GM21619 (cell line): ENCODE measurements at regions not wholly inside any gene's neighbourhood (a gene's known extent, or its start where the extent isn't known, plus 50 kb on each side); places are given as distances from the start of the nearest gene placed in this dataset.
"Not testable (repeated sequence)": the region's sequence is repeated elsewhere in the genome, so short reads cannot be mapped to it uniquely, and the experiment has no call there.

ENCODE experiments used
- ATAC-seq: cut with Tn5 transposase; IDR thresholded peaks from one replicate; pipeline ENCODE4 v1.9.1; 2021; ENCODE audit not compliant: unreplicated experiment

DNA sequence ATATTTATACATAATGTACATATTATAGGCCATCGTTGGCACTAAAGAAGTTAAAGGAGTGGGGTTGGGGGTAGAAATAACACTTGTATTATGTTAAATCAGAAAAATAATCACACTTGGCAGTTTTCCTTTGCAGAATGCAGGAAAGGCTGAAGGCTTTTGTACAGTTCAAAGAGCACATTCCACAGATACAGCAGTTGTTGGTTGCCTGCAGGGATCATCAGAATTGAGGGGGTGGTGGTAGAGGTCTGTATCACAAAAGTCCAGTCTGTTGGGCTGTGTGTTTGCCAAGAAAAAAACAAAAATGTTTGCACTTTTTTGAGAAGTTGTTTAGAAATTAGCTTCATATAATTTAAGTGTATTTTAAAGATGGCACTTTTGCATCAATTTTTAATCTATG, 231.8 kb upstream of the FOXP2 start:
- ATAC-seq: no peak

DNA sequence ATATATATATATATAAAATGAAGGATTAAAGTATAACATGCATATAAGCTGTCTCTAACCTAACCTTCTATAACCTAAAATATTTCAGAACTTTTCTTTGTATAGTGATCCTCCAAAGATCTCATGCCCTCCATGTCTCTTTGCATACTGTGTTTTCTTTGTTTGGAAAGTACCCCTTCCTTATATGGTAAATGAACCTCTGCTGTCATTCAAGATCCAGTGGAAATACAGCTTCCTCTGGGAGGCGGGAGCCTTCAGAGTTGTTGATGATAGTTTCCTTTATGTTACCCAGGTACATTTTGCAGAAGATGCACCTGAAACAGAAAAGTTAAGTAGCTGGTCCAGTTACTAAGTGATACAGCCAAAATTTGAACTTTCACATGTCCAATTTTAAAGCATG, 233.3 kb upstream of the FOXP2 start:
- no peak for ATAC-seq

DNA sequence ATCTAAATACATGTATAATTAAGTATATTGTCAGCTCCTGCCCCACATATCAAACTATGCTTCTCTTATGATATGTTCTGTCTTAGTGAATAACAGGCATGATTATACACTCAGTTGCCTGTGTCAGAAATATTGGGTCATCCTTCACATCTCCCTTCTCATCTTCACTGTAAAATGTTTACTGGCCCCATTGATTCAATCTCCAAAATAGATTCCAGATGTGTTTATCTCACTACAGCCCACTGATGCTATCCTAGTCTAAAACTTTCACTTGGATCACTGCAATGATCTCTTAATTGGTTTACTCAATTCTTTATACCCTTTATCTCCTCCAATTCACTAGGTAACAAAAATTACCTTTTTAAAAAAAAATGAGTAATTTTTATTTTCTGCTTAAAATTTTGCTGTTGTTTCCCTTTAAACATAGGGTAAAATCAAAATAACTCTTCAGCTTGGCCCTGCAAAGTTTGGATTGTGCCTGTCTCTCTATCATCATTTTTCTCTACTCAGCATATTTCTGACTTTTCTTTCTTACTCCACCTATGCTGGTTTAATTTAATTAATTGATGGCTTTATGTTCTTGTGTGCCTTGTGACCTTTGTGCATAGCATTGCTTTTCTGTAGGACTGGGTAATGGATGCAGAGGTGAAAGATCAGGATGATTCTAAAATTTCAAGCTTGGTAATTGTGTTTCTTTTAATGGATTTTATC, 233.9 kb upstream of the FOXP2 start:
- no peak for ATAC-seq

DNA sequence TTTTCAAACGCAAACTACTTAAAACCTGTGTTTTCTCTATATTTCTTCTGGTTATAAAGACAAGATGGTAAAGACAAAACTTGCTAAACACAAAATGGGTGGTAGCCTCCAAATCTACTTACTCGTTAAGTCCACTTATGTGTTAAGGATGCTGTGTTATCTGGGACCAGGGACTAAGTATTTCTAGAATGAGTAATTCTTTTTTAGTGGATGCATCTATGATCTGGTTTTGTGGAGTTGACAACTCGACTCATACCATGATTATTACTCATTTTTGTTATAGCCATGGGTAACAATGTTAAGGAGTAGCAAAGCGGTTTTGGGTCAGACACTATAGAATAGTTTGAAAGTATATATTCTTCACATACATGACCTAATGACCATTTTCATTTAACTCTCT, 239.5 kb upstream of the FOXP2 start:
- ATAC-seq: no peak

DNA sequence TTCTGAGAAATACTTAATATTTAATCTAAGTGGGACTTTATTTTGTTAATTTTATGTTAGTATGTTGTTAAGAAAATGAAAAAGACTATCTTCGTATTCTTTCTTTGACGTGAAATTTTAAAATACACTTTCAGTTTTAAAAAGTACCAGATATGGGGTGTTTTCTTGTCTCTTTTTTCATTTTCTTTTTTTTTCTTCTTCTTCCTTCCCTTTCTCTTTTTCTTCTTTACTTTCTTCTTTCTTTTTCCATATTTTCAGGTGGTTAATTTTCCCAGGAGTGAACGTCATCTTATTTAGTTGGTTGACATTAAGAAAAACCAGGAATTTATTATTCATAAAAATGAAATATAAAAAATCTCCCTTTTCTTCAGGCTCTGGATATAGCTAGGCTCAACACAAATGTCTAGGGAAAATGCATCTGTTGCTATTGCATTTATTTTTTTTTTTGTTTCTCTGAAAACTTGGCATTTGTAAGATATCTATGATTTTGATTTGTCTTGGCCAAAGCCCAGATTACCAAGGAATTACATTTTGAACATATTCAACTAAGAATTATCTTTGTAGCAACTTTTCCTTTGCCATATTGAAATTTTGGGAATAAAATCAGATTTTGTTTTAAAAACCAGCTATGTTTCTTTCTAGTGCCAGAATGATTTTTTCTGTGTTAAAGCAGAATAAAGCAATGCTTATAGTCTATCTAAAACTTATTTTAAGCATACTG, 241.3 kb upstream of the FOXP2 start:
- no peak for ATAC-seq

DNA sequence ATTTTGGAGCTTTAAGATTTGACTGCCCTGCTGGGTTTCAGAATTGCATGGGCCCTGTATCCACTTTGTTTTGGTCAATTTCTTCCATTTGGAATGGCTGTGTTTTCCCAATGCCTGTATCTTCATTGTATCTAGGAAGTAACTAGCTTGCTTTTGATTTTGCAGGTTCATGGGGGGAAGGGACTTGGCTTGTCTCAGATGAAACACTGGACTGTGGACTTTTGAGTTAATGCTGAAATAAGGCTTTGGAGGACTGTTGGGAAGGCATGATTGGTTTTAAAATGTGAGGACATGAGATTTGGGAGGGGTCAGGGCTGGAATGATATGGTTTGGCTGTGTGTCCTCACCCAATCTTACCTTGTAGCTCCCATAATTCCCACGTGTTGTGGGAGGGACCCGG, 245.2 kb upstream of the FOXP2 start:
- not testable (repeated sequence) for ATAC-seq

DNA sequence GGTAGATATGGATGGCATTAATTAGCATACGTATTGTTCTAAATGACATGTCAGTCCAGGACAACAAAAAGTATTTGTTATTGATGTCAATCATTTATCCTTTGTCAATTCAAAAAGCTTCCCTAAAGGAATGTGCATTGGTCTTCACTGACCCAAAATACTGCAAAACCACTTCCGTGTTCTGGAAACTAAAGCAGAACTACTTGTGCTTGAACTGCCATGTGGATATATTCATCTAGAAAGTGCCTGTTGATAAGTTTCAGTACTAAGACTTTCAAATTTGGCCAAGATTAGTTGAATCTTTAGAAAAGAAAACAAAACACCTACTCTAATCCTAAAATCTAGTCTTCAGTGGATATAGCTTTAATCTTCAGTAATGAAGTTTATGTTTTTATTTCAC, 242.1 kb upstream of the PPP1R3A start:
- ATAC-seq: no peak

DNA sequence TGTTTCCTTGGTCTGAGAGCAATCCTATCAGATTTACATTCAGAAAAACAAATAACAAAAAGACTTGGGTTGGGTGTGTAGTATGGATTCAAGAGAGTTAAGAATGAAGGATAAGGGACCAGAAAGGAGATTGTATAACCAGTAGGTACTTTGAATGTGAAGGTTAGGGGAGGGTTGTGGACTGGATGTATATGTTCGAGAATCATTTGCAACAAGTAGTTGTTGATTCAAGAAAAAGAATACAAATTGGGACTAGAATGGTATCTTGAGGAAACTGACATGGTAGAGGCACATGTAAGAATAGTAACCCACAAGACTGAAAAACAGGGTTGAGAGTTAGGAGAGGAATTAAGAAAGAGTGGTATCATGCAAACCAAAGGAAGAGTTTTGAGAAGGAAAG, 240.0 kb upstream of the PPP1R3A start:
- no peak for ATAC-seq

DNA sequence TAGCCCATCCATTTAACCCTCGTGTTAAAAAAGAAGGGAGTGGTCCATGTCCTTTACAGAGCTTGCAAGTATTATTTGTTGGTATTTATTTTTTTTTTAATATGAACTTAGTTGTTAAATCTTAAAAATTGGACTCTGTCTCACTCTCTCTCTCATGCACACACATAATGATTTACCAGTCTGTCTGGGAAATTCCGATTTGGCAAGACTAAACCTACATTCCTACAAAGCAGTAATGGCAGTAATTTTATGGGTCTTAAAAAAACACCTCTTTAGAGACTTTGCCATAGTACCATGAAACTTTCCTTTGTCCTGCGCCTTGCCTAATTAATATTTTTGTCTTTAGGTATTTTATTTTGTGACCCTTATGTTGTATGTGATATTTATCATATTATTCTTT, 239.5 kb upstream of the PPP1R3A start:
- ATAC-seq: no peak

DNA sequence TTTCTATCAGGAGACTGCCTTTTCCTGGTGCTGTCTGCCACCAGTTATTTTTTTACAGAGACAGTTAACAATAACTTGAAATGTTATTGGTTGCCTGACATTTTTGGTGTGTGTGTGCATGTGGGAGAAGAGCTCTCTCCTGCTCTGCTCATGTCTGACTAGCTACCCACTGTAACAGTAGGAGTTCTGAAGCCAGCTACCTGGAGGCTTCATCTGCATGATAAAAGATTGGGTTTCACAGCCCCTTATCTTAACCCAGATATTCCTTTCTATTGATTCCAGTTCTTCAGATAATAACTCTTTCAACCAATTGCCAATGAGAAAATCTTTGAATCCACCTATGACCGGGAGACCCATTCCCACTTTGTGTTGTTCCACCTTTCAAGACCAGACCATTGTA, 237.4 kb upstream of the PPP1R3A start:
- ATAC-seq: no peak

DNA sequence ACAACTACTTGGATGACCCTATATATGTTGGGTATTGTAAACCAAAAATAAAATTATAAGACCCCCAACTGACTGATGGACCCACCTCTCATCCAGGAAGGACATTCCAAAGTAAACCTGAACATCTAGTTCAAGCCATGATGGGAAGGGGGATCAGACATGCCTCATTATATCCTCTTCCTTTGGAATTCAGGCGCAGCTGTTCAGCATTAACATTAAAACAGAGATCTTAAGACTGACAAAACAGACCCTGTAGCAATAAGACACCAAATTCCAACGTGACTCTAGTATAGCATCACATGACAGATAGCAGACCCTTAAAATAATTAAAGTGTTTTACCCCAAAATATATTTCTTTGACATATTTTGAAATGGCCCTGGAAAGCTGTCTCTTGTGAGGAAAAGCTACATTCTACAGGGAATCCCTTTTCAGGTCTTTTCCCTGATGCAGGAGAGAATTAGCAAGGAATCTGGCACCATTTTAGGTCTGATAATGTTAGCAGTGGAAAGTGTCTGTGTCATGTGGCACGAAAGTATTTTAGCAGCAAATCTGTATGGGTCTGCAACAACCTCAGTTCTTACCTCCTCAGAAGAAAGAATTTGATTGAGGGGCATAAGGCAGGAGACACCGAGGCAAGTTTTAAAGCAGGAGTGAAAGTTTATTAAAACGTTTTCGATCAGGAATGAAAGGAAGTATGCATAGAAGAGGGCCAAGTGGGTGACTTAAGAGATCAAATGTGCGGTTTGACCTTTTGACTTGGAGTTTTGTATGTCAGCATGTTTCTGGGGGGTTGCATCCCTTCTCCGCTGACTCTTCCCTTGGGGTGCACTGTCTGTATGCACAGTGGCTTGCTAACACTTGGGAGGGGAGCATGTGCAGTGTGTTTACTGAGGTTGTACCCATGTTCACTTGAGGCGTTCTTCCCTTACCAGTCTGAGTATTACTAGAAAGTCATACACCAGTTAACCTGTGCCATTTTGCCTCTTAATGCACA, 236.6 kb upstream of the PPP1R3A start:
- ATAC-seq: no peak

DNA sequence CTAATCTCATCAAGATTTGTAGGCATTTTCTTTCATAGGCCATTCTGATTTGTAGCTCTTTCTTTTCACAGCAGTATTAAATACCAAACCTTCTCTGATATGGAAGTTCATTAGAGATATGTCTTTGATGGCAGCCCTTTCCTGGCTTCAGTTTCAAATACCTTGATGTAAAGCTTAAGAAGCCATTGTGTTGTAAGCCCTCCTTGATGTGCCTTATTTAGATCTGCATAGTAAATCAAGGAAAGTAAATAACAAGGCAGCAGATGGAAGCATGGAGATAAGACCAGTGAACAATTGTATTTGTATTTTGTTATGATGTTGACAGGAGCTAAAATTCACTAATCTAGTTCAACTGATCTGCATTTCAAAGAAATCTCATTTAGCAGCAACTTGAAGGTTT, 234.9 kb upstream of the PPP1R3A start:
- no peak for ATAC-seq

DNA sequence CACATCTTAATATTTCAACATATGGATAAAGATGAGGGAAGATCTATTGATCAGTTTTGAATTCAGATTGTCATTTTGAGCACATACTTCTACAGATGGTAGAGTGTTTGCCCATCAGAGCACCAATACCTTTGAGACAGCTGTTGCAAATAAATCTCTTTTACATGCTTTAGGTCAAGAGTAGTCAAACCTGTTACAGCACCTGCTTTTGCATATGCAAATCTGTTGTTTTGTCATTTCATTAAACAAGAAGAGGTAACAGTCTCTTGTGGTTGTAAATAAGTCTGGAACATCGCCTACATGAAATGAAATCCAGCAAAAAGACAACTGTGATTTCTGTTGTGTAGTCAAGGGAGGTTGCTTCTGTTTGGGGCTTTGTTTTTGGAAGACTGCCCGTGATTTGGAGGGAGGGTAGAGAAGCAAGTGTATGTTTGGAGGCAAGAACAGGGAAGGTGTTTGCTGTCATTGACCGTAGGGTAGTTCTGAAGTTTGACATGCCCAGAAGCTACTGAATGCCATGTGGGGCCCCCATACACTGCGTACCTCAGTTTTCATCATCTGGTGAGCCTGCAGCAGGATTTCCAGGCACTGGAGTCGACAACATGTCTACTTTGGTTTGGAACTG, 233.6 kb upstream of the PPP1R3A start:
- no peak for ATAC-seq

DNA sequence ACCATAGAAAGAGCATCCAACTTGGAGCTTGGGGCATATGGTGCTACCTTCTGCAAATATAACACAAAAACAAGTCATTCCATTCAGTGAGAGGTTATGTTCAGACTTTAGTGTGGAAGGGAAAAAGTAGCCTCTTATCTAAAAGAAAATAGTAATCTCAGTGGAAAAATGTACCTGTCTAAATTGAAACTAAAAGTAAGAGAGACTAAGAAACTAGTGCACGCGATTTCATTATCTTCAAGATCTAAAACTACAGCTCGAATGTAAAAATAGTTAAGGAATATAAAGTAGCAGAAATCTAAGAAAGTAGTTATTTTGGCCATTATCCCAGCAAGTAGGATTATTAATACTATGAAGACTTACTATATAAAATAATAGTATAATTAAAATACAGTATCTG, 233.0 kb upstream of the PPP1R3A start:
- no peak for ATAC-seq

DNA sequence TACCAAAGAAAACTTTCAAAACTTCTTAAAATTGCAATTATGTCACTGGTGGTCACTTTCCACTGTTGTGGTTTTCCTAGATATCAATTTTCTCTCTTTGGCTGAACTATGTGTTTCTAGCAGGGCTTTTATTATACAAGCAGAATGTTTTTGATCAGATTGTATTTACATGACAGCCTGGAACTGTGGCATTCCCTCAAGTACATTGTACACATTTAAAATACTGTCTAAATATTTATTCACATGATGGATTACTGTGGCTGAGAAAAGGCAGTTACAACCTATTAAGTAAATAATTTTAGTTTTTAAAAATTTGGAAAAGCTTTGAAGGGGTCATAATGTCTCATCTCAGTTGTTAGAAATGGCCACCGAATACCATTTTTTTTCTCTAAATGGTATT, 231.9 kb upstream of the PPP1R3A start:
- ATAC-seq: no peak

DNA sequence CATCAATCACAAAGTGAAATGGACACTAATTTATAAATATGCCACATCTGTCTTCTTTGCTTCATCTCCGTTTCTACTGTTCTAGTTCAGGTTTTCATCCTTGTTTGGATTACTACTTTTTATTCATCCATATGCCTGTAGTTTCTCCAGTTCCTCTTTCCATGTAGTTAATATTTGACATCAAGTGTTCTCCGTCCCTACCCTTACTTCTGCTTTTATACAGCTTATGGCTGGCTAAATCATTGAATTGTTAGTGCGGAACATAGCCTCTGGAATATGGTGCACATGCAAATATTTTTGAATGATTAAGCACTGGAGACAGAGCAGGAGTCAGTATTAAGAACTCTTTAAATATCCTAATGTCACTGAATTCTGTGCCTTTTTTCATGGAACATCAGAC, 230.0 kb upstream of the PPP1R3A start:
- no peak for ATAC-seq

DNA sequence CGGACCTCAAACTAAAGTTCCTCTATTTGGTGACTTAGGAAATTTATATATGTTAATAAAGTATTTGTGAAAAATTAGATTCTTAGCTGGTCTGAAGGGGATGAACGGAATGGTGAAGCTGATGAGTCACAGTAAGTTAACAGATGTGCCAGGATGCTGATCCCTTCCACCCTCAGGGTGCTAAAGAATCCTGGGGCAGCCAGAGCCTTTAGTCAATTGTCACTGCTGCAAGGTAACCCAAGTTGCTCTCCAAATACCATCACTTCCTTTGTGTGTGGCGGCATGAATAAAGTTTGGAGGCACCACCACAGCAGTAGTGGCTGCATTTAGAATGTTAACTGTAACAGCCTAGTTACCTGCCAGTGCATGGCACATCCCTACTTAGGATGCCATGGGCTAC, 222.6 kb upstream of the PPP1R3A start:
- no peak for ATAC-seq

DNA sequence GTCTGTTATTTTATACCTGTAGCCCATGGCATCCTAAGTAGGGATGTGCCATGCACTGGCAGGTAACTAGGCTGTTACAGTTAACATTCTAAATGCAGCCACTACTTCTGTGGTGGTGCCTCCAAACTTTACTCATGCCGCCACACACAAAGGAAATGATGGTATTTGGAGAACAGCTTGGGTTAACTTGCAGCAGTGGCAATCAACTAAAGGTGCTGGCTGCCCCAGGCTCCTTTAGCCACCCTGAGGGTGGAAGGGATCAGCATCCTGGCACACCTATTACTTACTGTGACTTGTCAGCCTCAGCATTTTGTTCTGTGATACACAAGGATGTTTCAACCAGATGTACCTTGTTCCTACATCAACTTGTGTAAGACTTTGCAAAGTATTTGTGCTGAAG, 221.8 kb upstream of the PPP1R3A start:
- no peak for ATAC-seq

DNA sequence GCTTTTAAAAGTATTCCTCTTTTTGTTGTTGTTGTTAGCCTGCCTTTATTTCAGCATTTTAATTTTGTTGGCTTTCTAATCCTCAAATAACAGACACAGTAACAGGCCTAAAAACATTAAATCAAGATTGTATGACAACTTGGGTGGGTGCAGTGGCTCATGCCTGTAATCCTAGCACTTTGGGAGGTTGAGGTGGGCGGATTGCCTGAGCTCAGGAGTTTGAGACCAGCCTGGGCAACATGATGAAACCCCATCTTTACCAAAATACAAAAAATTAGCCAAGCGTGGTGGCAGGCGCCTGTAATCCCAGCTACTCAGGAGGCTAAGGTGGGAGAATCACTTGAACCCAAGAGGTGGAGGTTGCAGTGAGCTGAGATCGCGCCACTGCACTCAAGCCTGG, 220.9 kb upstream of the PPP1R3A start:
- ATAC-seq: not testable (repeated sequence)

DNA sequence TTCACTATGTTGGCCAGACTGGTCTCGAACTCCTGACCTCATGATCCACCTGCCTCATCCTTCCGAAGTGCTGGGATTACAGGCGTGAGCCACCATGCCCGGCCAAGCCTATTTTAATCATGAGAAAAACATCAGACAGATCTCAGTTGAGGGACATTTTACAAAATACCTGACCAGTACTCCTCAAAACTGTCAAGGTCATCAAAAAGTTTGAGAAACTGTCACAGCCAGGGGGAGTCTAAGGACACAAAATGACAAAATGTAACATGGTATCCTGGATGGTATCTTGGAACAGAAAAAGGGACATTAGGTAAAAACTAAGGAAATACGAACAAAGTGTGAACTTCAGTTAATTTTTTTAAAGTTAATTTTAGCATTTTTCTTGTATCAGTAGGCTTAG, 219.8 kb upstream of the PPP1R3A start:
- ATAC-seq: no peak

DNA sequence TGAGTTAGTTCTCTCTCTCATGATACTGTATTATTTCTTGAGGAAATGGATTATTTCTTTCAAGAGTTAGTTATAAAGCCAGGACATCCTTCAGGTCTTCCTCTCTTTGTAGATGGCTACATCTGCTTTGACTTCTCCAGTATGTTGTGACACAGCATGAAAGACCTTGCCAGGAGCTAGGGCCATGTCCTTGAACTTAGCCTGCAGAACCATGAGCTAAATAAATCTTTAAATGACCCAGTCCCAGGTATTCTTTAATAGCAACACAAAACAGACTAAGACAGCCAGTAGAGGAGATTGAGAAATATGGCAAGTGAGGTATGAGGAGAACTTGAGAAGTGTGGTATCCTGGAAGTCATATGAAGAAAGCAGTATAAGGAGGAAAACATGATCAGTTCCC, 214.9 kb upstream of the PPP1R3A start:
- ATAC-seq: no peak
